ENCODE measurements at regions not wholly inside any gene's neighbourhood (a gene's known extent, or its start where the extent isn't known, plus 50 kb on each side); places are given as distances from the start of the nearest gene placed in this dataset.
"Not testable (repeated sequence)": the region's sequence is repeated elsewhere in the genome, so short reads cannot be mapped to it uniquely, and the experiment has no call there.

- H3K27me3 ChIP-seq (ENCODE audit: insufficient read depth, low read length): 0 out of 2 replicates have a peak, but pooled peaks cover 2% of the 10 kb centered on the region
Measured at GRCh38 chr3:150270883-150271590, 137.1 kb upstream of the TSC22D2 start.

GRCh38 chr3:150270444-150270843 is 137.7 kb upstream of the TSC22D2 start:
- not testable (repeated sequence) for H3K4me2 ChIP-seq (ENCODE audit: insufficient read depth, insufficient read length, low read length); H3K9ac ChIP-seq (ENCODE audit: extremely low read depth, insufficient read length, low read length); H3K18ac ChIP-seq (ENCODE audit: insufficient read length, low read depth, low read length); H4K5ac ChIP-seq (ENCODE audit: insufficient read length, low read depth, low read length); H3K4me1 Mint-ChIP-seq; H3K14ac ChIP-seq (ENCODE audit: insufficient read depth, low read length); H4K20me1 ChIP-seq (ENCODE audit: control insufficient read depth, insufficient read depth, insufficient read length); H3K4me1 ChIP-seq (ENCODE audit: insufficient read depth, low read length); H3K9me3 ChIP-seq (ENCODE audit: control insufficient read depth, low read depth, low read length); H3K27me3 Mint-ChIP-seq (ENCODE audit: low read depth); H3K27me3 ChIP-seq (ENCODE audit: insufficient read depth, low read length); H2AK5ac ChIP-seq (ENCODE audit: insufficient read length, low read length); H3K79me2 ChIP-seq (ENCODE audit: insufficient read depth, low read length); H3K23ac ChIP-seq (ENCODE audit: insufficient read length, low read depth, low read length); H2BK20ac ChIP-seq (ENCODE audit: low read depth, low read length, poor library complexity, severe bottlenecking); H3K27ac Mint-ChIP-seq; H2BK5ac ChIP-seq (ENCODE audit: insufficient read length, low read length); H2BK15ac ChIP-seq (ENCODE audit: low read depth, low read length); H3K36me3 Mint-ChIP-seq (ENCODE audit: insufficient read depth in 1 of 3, low read depth in 3 of 3); H2AFZ ChIP-seq (ENCODE audit: low read length); H3K23me2 ChIP-seq (ENCODE audit: insufficient read length, low read depth, low read length, poor library complexity, severe bottlenecking); H3T11ph ChIP-seq (ENCODE audit: low read length); H3K27ac ChIP-seq (ENCODE audit: insufficient read length, low read depth, low read length); H4K8ac ChIP-seq (replicated peaks; ENCODE audit: insufficient read length, low read depth, low read length); H3K4me3 Mint-ChIP-seq; H3K4ac ChIP-seq (ENCODE audit: low read depth, low read length); H2BK12ac ChIP-seq (ENCODE audit: insufficient read length, low read depth, low read length); H3K79me1 ChIP-seq (ENCODE audit: insufficient read depth, low read depth, low read length, poor library complexity, severe bottlenecking); H3K56ac ChIP-seq (ENCODE audit: insufficient read length, low read depth, low read length); DNase-seq; H3K9me3 Mint-ChIP-seq; H2BK120ac ChIP-seq (ENCODE audit: low read depth, low read length, poor library complexity, severe bottlenecking); H4K91ac ChIP-seq (ENCODE audit: insufficient read length, low read depth, low read length)
- no CpG with 5 or more reads among the region's 3 CpGs for WGBS (ENCODE audit: extremely low coverage, insufficient read length, low lambda C conversion rate)

More at GRCh38 chr3:150270883-150271590, 137.1 kb upstream of the TSC22D2 start:
- H3K36me3 Mint-ChIP-seq (ENCODE audit: insufficient read depth in 1 of 3, low read depth in 3 of 3): no peaks in the 10 kb centered on the region
- Histone ChIP-seq H3K79me2 (ENCODE audit: insufficient read depth, low read length) (no peaks in the 10 kb centered on the region), H3K9ac (ENCODE audit: extremely low read depth, insufficient read length, low read length) (no peak overlapping the region), H3K4ac (ENCODE audit: low read depth, low read length) (no peak overlapping the region), H3K23ac (ENCODE audit: insufficient read length, low read depth, low read length) (no peak overlapping the region), H3K9me3 (ENCODE audit: control insufficient read depth, low read depth, low read length) (no peaks in the 10 kb centered on the region), H4K20me1 (ENCODE audit: control insufficient read depth, insufficient read depth, insufficient read length) (no peaks in the 10 kb centered on the region), H2BK120ac (ENCODE audit: low read depth, low read length, poor library complexity, severe bottlenecking) (no peak overlapping the region), H3K23me2 (ENCODE audit: insufficient read length, low read depth, low read length, poor library complexity, severe bottlenecking) (no peaks in the 10 kb centered on the region), H3K79me1 (ENCODE audit: insufficient read depth, low read depth, low read length, poor library complexity, severe bottlenecking) (no peaks in the 10 kb centered on the region), H3K4me2 (ENCODE audit: insufficient read depth, insufficient read length, low read length) (no peak overlapping the region), H3K4me1 (ENCODE audit: insufficient read depth, low read length) (no peaks in the 10 kb centered on the region), H2BK15ac (ENCODE audit: low read depth, low read length) (no peak overlapping the region), H2AFZ (ENCODE audit: low read length) (no peak overlapping the region), H4K91ac (ENCODE audit: insufficient read length, low read depth, low read length) (no peak overlapping the region), H3K56ac (ENCODE audit: insufficient read length, low read depth, low read length) (no peak overlapping the region), H4K5ac (ENCODE audit: insufficient read length, low read depth, low read length) (no peak overlapping the region), H2BK12ac (ENCODE audit: insufficient read length, low read depth, low read length) (no peak overlapping the region), H3K18ac (ENCODE audit: insufficient read length, low read depth, low read length) (no peak overlapping the region), H2AK5ac (ENCODE audit: insufficient read length, low read length) (no peak overlapping the region), H3T11ph (ENCODE audit: low read length) (no peak overlapping the region), H2BK5ac (ENCODE audit: insufficient read length, low read length) (no peak overlapping the region), H2BK20ac (ENCODE audit: low read depth, low read length, poor library complexity, severe bottlenecking) (no peak overlapping the region), H4K8ac (replicated peaks; ENCODE audit: insufficient read length, low read depth, low read length) (no peak overlapping the region), H3K27ac (ENCODE audit: insufficient read length, low read depth, low read length) (no peak overlapping the region), H3K14ac (ENCODE audit: insufficient read depth, low read length) (no peak overlapping the region)
- no peak for DNase-seq
- no peaks in the 10 kb centered on the region for H3K9me3 Mint-ChIP-seq
- H3K4me3 Mint-ChIP-seq: no peak overlapping the region
- TF ChIP-seq CTCF (conservative IDR thresholded peaks at IDR 0.05): no peak
- peaks cover 2% of the 10 kb centered on the region; the same call in 1 of the 2 replicates for H3K27me3 Mint-ChIP-seq (ENCODE audit: low read depth)
- no peak overlapping the region for H3K27ac Mint-ChIP-seq
- no CpG with 5 or more reads among the region's 4 CpGs for WGBS (ENCODE audit: extremely low coverage, insufficient read length, low lambda C conversion rate)
- H3K4me1 Mint-ChIP-seq: no peaks in the 10 kb centered on the region
